Stimulated activated CD4-positive, alpha-beta T cell treated with anti-CD3 and anti-CD28 coated beads, TNF-alpha, amount 100 ng/mL, for 48 hours (primary cell): ENCODE measurements at regions not wholly inside any gene's neighbourhood (a gene's known extent, or its start where the extent isn't known, plus 50 kb on each side); places are given as distances from the start of the nearest gene placed in this dataset.

ENCODE experiments used
- DNase-seq, 3 donors: peaks; one replicate each; pipeline ENCODE4 v3.0.0-alpha.2; 2020; ENCODE audit warnings: low read depth in 3 of 3

DNA sequence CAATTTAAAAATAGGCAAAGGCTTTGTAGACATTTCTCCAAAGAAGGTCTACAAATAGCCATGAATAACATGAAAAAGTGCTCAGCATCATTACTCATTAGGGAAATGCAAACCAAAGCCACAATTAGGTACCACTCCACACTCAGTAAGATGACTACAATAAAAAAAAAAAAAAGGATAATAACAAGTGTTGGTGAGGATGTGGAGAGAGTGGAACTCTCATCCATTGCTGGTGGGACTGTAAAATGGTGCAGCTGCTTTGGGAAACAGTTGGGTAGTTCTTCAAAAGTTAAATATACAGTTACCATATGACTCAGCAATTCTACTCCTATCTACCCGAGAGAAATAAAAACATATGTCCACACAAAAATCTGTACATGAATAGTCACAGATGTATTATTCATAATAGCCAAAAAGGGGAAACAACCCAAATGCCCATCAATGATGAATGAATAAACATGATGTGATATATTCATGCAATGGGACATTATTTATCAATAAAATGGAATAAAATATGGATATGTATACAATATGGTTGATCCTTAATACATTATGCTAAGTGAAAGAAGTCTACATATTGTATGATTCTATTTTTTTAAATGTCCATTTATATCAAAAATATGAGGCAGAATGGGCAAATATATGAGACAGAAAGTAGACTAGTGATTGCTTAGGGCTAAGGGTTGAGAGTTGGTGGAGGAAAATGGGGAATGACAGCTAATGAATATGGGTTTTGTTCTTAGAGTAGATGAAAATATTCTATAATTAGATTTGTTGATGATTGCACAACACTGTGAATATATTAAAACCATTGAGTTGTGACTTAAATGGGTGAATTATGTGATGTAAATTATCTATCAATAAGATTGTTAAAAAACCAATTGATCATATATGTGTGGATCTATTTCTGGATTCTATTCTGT is 66.1 kb upstream of the SMAD3 start:
- no peak for DNase-seq

DNA sequence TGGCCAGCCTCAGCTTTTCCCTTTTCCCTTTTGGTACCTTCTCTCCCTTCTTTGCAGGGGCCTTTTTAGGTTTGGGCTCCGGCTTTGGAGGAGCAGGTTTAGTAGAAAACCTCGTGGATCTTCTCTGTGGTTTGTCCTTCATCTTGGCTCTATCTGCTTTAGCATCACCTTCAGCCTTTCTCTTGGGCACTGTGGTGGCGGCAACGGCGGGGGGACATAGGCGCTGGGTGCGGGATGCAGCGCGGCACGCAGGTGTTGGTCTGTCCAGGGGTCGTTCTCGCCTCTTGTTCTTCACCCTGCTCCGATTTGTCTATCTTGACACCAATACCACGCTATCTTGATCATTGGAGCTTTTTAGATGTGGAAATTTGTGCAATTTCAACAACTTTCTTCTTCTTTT is 64.5 kb upstream of the SMAD3 start:
- DNase-seq, result no peak

DNA sequence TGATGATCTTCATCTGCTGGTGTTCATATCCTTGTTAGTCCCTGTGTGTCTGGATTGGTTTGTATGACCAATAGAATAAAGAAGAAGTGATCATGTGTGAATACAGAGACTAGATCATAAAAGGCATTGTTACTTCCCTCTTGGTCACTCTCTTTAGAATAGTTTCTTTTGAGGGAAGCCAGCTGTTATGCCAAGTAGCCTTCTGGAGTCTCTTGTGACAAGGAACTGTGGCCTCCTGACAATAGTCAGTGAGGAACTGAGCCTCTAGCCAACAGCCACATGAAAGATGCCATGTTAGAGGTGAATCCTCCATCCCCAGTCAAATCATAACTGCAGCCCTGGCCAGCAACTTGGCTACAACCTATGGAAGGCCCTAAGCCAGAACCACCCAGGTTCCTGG is 63.0 kb upstream of the SMAD3 start:
- DNase-seq, result no peak

- no peak for DNase-seq
Observed at GRCh38 chr15:67003586-67003985, 61.8 kb upstream of the SMAD3 start.

- no peak for DNase-seq
Observed at GRCh38 chr15:67004142-67004541, 61.3 kb upstream of the SMAD3 start.

DNA sequence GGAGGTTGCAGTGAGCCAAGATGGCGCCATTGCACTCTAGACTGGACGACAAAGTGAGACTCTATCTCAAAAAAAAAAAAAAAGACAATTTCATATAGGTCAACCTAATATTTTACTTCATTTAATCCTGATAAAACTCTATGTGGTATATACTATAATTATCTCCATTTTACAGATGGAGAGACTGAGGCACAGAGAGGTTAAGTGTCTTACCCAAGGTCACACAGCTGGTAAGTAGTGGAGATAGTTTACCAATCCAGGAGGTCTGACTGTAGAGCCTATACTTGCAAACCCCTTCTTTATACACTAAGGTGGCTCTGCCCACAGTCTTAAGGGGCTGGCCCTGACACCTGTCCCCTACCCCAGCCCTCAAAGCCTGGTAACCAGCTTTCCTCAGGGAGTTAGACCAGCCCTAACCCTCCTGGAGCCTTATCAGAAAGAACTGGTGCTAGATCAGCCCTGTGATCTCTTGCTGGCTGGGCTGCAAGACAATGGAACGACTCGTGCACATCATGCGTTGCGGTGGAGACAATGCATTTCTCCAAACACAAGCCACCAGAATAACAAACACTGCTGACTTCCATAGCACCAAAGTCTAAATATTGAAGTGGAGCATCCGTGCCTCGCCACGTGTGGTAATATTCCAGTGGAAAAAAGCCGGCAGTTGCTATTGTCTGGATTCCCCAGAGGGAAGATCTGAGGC is 60.0 kb upstream of the SMAD3 start:
- DNase-seq, result no peak

DNA sequence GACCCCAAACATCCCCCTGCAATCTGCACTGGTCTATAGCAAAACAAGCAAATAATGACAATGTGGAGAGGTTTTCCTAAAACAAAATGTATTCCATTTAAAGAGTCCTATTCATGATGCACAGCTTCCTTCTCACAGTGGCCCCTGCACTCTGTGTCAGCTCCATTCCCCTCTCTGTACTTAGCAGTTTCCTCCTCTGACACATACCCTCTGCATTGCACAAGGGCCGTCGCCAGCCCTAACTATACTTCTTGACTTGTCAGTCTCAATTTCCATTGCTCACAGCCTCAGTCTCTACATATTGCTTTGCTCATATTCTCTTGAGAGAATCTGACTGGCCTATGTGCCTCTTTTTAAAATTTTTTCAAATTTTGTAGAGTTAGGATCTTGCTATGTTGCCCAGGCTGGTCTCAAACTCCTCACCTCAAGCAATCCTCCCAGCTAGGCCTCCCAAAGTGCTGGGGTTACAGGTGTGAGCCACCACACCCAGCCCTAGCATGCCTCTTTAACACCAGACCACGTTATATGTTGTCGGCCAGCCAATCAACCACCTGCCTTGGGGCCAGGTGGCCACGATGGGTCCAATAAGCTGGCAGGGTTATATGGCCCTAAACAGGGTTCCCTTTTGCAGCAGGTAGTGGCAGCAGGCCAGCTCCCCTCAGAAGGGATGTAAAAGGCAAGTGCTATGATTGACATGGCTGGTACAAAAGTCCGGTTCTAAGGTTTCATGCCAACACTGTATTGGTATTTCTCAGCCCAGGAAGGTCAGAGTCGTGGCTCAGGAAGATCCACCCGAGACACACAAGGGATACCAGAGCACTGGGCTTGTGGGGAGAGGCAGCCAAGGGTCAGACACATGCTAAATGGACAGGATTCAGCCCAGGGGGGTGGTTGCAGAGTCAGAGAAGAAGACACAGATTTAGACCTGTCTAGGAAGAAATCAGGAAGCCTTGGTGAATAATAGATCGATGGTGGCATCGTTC is 59.0 kb upstream of the SMAD3 start:
- no peak for DNase-seq

GRCh38 chr15:67009576-67010569 is 55.5 kb upstream of the SMAD3 start:
- no peak for DNase-seq

DNA sequence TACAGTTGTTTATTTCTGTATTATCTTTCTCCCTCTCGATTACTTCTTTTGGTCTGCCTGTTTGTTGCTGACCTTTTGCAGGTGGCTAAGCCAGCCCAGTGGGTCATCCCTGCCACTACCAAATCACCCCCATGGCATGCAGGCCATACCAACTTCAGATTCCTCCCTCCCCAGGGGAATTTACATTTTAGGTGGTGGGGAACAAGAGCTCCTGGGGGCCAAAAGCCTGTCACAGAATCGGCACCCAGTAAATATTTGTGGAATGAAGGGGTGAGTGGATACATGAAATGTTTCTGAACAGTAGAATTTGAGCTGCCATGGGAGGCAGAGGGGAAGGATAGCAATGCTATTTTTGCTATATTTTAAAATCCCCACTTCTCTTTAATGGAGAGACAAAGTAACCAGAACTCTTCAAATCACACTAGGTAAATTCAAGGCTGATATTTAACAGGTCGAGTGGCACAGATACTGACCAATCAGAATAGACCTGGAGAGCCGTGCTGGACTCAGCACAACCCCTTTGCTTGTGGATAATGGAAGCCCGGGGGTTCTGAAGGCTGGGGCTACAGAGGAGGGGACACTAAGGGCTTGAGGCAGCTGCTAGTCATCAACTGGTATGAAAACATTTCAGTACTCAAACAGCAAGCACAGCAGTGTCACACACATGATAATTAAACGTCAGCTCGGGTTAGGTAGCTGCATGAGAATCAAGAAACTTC is 54.3 kb upstream of the SMAD3 start:
- no peak for DNase-seq

DNA sequence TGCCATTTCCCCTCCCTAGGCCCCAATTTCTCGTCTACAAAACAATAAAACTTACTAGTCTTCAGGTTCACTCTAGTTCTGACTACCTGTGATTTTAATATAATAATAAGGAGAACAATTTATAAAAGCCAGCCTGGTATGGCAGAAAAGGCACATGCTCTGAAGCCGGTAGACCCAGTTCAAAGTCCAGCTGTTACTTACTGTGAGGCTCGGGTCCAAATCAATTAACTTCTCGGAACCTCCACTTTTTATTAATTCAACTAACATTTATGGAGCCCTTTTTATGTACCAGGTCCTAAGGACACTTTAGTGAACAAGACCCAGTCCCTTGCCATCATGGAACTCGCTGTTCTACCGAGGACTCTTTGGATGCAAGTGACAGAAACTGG is 53.8 kb upstream of the SMAD3 start:
- DNase-seq, result no peak

DNA sequence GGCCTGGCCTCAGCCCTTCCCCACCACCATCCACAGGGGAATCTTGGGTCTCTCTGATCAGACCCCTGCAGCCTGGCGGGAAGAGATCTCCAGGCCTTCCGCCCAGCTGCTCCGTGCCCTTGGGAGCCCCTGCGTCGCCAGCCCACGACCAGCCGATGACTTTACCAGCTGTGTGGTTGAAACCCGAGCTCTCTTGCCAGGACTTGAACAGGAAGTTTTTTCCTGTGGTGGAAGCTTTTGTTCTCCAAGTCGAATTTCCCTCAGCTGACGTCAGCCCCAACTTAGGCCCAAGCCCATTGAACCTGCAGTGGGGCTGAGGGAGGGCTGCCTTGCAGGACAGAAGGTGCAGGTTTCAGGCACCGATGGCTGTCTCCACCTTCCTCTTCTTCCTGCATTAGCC is 51.7 kb upstream of the SMAD3 start:
- no peak for DNase-seq
